ENCODE measurements at regions not wholly inside any gene's neighbourhood (a gene's known extent, or its start where the extent isn't known, plus 50 kb on each side); places are given as distances from the start of the nearest gene placed in this dataset.
"Not testable (repeated sequence)": the region's sequence is repeated elsewhere in the genome, so short reads cannot be mapped to it uniquely, and the experiment has no call there.

- Histone ChIP-seq H3K9ac (ENCODE audit: insufficient read length, low read depth) (no peak overlapping the region), H3K36me3 (ENCODE audit: insufficient read depth, insufficient read length, low read length) (no peaks in the 10 kb centered on the region), H3K27me3 (ENCODE audit: insufficient read depth, insufficient read length) (peaks cover 2% of the 10 kb centered on the region), H3K9me3 (ENCODE audit: insufficient read depth, low read length) (no peaks in the 10 kb centered on the region), H3K4me3 (ENCODE audit: insufficient read length, low read depth) (no peak overlapping the region), H3K4me1 (ENCODE audit: insufficient read depth, insufficient read length) (no peaks in the 10 kb centered on the region)
- TF ChIP-seq SUZ12 (IDR thresholded peaks at IDR 0.05; ENCODE audit: extremely low read depth, insufficient read depth, insufficient read length) (no peak), ZNF274 (IDR thresholded peaks at IDR 0.05; ENCODE audit: low read depth, low read length) (no peak)
- DNase-seq (ENCODE audit: low read depth, low spot score) = no peak
These were observed 94.6 kb downstream of the APOB start for GRCh38 chr2:20949256-20949655.

DNA sequence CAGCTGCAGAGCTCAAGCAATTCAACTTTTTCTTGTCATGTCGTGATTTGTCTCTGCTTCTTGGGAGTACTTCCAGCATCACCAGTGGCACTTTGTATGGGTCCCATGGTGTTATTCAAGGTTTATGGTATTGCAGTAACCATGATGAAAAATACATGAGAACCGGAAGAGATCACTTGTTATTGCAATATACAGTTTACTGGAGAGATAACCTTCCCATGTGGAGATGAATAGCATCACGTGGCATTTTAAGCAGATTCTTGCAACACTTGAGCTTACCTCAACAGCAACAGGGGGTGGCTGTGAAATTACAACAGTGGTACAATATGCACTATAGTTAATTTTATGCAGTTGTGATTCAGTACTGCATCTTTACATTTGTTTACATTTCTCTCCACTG, 97.4 kb downstream of the APOB start:
- H3K4me3 ChIP-seq (ENCODE audit: insufficient read length, low read depth) = no peak overlapping the region
- H3K4me1 ChIP-seq (ENCODE audit: insufficient read depth, insufficient read length) = no peaks in the 10 kb centered on the region
- H3K27me3 ChIP-seq (ENCODE audit: insufficient read depth, insufficient read length) = no peaks in the 10 kb centered on the region
- no peak for TF ChIP-seq YY1 (IDR thresholded peaks at IDR 0.05; ENCODE audit: insufficient read depth, insufficient read length)
- no peak for DNase-seq (ENCODE audit: low read depth, low spot score)
- no peak overlapping the region for H3K9ac ChIP-seq (ENCODE audit: insufficient read length, low read depth)
- H3K9me3 ChIP-seq (ENCODE audit: insufficient read depth, low read length) = no peaks in the 10 kb centered on the region
- no peaks in the 10 kb centered on the region for H3K36me3 ChIP-seq (ENCODE audit: insufficient read depth, insufficient read length, low read length)

GRCh38 chr2:20943721-20944120, 100.2 kb downstream of the APOB start:
- H3K36me3 ChIP-seq (ENCODE audit: insufficient read depth, insufficient read length, low read length); H3K4me3 ChIP-seq (ENCODE audit: insufficient read length, low read depth); H3K27me3 ChIP-seq (ENCODE audit: insufficient read depth, insufficient read length); H3K4me1 ChIP-seq (ENCODE audit: insufficient read depth, insufficient read length); DNase-seq (ENCODE audit: low read depth, low spot score); H3K9me3 ChIP-seq (ENCODE audit: insufficient read depth, low read length); H3K9ac ChIP-seq (ENCODE audit: insufficient read length, low read depth): not testable (repeated sequence)

DNA sequence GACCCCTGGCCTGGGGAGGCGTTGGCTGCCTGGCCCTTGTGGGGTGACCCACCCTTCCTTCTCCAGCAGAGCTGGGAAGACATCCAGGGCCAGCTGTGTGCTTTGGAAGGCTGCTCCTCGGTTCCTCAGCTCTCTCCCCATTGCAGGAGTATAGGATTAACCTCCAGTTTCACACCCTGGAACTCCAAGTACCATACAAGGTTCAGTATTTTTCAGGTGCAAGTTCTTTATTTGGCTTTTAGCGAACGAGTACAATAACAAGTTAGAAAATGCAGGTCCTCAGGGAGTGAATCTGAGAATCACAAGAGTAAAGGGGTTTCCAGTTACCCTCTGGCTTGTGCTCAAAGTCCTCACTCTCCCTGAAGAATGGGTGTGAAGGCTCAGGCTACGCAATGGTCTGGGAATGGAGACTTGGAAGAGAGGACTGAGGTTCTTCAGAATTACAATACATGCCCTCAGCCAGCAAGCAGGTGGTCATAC, 101.2 kb downstream of the APOB start:
- no peaks in the 10 kb centered on the region for H3K9me3 ChIP-seq (ENCODE audit: insufficient read depth, low read length)
- H3K27me3 ChIP-seq (ENCODE audit: insufficient read depth, insufficient read length) = no peaks in the 10 kb centered on the region
- DNase-seq (ENCODE audit: low read depth, low spot score) = no peak
- H3K4me3 ChIP-seq (ENCODE audit: insufficient read length, low read depth) = no peak overlapping the region
- H3K36me3 ChIP-seq (ENCODE audit: insufficient read depth, insufficient read length, low read length) = no peaks in the 10 kb centered on the region
- H3K9ac ChIP-seq (ENCODE audit: insufficient read length, low read depth) = no peak overlapping the region
- no peaks in the 10 kb centered on the region for H3K4me1 ChIP-seq (ENCODE audit: insufficient read depth, insufficient read length)
- TF ChIP-seq YY1 (IDR thresholded peaks at IDR 0.05; ENCODE audit: insufficient read depth, insufficient read length) (no peak), SUZ12 (IDR thresholded peaks at IDR 0.05; ENCODE audit: extremely low read depth, insufficient read depth, insufficient read length) (no peak), ZNF274 (IDR thresholded peaks at IDR 0.05; ENCODE audit: low read depth, low read length) (no peak)

GRCh38 chr2:20940856-20941255, 103.0 kb downstream of the APOB start:
- no peak overlapping the region for H3K9ac ChIP-seq (ENCODE audit: insufficient read length, low read depth)
- no peaks in the 10 kb centered on the region for H3K4me1 ChIP-seq (ENCODE audit: insufficient read depth, insufficient read length)
- DNase-seq (ENCODE audit: low read depth, low spot score) = no peak
- H3K27me3 ChIP-seq (ENCODE audit: insufficient read depth, insufficient read length) = no peaks in the 10 kb centered on the region
- no peaks in the 10 kb centered on the region for H3K36me3 ChIP-seq (ENCODE audit: insufficient read depth, insufficient read length, low read length)
- TF ChIP-seq SUZ12 (IDR thresholded peaks at IDR 0.05; ENCODE audit: extremely low read depth, insufficient read depth, insufficient read length) = no peak
- no peak for TF ChIP-seq ZNF274 (IDR thresholded peaks at IDR 0.05; ENCODE audit: low read depth, low read length)
- no peak for TF ChIP-seq YY1 (IDR thresholded peaks at IDR 0.05; ENCODE audit: insufficient read depth, insufficient read length)
- H3K4me3 ChIP-seq (ENCODE audit: insufficient read length, low read depth) = no peak overlapping the region
- H3K9me3 ChIP-seq (ENCODE audit: insufficient read depth, low read length) = no peaks in the 10 kb centered on the region

- DNase-seq (ENCODE audit: low read depth, low spot score) = no peak
- H3K9ac ChIP-seq (ENCODE audit: insufficient read length, low read depth) = no peak overlapping the region
- H3K9me3 ChIP-seq (ENCODE audit: insufficient read depth, low read length) = no peaks in the 10 kb centered on the region
- no peaks in the 10 kb centered on the region for H3K4me1 ChIP-seq (ENCODE audit: insufficient read depth, insufficient read length)
- no peak overlapping the region for H3K4me3 ChIP-seq (ENCODE audit: insufficient read length, low read depth)
- no peaks in the 10 kb centered on the region for H3K36me3 ChIP-seq (ENCODE audit: insufficient read depth, insufficient read length, low read length)
- TF ChIP-seq SUZ12 (IDR thresholded peaks at IDR 0.05; ENCODE audit: extremely low read depth, insufficient read depth, insufficient read length) (no peak), YY1 (IDR thresholded peaks at IDR 0.05; ENCODE audit: insufficient read depth, insufficient read length) (no peak), ZNF274 (IDR thresholded peaks at IDR 0.05; ENCODE audit: low read depth, low read length) (no peak)
- H3K27me3 ChIP-seq (ENCODE audit: insufficient read depth, insufficient read length) = no peaks in the 10 kb centered on the region
These were observed 103.7 kb downstream of the APOB start for GRCh38 chr2:20939931-20940795.

DNA sequence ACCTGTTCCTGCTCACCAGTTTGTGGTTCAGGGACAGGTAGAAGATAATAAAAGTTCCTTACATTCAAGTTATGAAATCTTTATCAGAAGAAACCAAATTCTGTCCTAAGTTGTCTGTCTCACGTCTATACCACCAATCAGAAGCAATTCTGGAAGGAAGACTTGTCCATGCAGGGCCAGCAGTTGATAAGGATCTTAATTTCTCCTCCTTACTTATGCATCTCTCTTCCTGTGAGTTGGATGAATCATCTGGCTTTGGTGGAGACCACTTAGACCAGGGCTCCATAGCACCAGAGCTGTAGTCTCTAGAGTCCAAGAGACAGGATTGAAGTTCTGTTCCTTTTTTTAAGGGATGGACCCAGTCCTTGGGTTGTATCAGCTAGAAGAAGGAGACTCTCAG, 106.5 kb downstream of the APOB start:
- Histone ChIP-seq H3K4me1 (ENCODE audit: insufficient read depth, insufficient read length) (no peaks in the 10 kb centered on the region), H3K36me3 (ENCODE audit: insufficient read depth, insufficient read length, low read length) (no peaks in the 10 kb centered on the region), H3K27me3 (ENCODE audit: insufficient read depth, insufficient read length) (no peaks in the 10 kb centered on the region), H3K9me3 (ENCODE audit: insufficient read depth, low read length) (no peaks in the 10 kb centered on the region), H3K4me3 (ENCODE audit: insufficient read length, low read depth) (no peak overlapping the region), H3K9ac (ENCODE audit: insufficient read length, low read depth) (no peak overlapping the region)
- no peak for DNase-seq (ENCODE audit: low read depth, low spot score)
- no peak for TF ChIP-seq SUZ12 (IDR thresholded peaks at IDR 0.05; ENCODE audit: extremely low read depth, insufficient read depth, insufficient read length)
